ENCODE measurements at regions not wholly inside any gene's neighbourhood (a gene's known extent, or its start where the extent isn't known, plus 50 kb on each side); places are given as distances from the start of the nearest gene placed in this dataset.
"Not testable (repeated sequence)": the region's sequence is repeated elsewhere in the genome, so short reads cannot be mapped to it uniquely, and the experiment has no call there.

DNA sequence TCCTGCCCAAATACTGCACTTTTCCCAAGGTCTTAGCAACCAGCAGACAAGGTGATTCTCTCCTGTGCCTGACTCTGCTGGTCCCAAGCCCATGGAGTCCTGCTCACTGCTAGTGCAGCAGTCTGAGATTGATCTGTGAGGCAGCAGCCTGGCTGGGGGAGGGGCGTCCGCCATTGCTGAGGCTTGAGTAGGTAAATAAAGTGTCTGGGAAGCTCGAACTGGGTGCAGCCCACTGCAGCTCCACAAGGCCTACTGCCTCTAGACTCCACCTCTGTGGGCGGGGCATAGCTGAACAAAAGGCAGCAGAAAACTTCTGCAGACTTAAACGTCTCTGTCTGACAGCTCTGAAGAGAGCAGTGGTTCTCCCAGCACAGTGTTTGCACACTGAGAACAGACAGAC is 258.7 kb downstream of the ABCC12 start:
- not testable (repeated sequence) for DNase-seq

- DNase-seq = no peak
Observed at GRCh38 chr16:47895146-47895545, 260.6 kb downstream of the ABCC12 start.

GRCh38 chr16:47892999-47893398 is 262.8 kb downstream of the ABCC12 start:
- DNase-seq = no peak

DNA sequence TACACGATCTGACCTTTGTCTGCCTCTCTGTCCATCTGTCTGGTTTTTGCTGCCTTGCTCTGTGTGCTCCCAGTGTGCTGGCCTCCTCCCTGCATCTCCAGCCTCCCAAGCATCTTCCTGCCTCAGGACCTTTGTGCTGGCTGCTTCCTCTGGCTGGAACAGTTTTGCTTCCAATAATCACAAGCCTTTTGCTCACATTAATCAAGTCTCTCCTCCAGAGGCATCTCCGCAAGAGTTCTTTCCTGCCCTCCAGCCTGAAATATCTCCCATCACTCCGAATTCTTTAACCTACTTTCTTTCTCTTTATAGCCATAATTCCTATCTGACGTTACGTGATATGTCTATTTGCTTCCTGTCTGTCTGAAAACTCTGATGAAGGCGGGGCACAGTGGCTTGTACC is 267.1 kb downstream of the ABCC12 start:
- DNase-seq = no peak

GRCh38 chr16:47888142-47888541 is 267.7 kb downstream of the ABCC12 start:
- DNase-seq = no peak

GRCh38 chr16:47887496-47887895 is 268.3 kb downstream of the ABCC12 start:
- DNase-seq = no peak

DNA sequence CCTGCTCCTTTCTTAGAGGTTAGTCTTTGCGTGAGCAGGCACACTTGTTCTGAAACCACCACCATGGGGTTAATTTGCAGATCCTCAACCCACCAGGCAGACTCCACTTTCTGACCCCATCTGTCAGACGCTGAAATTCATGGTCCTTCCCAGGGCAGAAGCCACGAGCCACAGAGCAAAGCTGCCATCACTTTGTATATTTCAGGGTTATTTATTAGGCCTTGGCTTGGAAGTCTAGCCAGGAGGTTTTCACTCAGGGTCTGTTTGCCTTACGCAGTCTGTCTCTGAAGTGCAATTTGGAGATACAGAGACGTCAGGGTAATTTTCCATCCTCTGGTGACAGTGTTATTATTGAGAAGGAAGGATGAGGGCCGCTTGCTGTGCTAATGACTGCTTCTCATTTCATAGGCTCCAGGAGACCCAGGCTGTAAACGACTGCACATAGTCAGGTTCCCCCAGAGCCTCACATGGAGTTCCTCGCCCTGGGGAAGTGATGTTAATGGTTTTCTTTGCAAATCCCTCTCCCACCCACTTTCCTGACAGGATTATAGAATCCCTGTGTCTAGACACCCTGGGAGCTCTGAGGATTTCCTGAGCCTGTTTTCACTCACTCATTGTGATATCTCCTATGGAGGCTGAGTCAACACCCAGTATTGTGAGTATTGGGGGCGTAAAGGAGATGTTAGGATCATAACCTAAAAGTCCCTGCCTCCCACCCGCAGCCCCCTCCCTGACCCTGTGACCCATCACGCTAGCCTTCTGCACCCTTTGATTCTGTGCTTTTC is 269.0 kb downstream of the ABCC12 start:
- DNase-seq = no peak

DNA sequence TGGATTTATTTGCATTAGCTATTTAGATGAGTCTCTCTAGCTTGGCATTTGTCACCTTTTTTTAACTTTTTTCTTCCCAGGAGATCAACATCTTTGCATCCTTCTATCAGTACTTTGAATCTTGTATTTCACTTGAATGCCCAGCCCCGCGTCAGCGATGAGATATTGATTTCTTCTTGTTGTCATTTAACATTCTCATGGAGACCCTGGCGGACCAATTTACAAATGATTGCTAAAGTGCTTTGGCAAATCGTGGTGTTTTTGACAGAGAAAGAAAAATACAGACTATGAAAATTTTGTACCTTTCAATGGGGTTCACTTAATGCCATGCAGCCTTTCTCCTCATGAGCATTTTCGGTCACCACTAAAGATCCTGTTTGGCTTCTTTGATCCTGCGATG is 269.7 kb downstream of the ABCC12 start:
- no peak for DNase-seq

GRCh38 chr16:47885489-47885888 is 270.3 kb downstream of the ABCC12 start:
- DNase-seq = no peak

GRCh38 chr16:47884116-47884725 is 271.6 kb downstream of the ABCC12 start:
- DNase-seq = no peak

- no peak for DNase-seq
Observed at GRCh38 chr16:47881574-47881973, 274.2 kb downstream of the ABCC12 start.

DNA sequence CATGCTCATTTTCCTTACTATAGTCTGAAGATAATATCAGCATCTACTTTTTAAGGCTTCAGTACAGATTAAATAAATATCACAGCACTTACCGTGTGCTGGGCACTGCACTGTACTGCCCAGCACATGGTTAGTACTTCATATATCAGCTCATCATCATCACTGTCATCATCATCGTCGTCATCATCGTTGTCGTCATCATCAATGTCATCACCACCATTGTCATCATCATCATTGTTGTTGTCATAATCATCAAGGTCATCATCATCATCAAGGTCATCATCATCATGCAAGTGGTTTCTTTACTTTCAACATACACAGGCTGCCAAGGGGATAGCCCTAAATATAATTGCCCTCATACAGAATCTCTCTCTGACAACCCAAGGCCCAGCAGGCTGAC is 275.1 kb downstream of the ABCC12 start:
- no peak for DNase-seq

DNA sequence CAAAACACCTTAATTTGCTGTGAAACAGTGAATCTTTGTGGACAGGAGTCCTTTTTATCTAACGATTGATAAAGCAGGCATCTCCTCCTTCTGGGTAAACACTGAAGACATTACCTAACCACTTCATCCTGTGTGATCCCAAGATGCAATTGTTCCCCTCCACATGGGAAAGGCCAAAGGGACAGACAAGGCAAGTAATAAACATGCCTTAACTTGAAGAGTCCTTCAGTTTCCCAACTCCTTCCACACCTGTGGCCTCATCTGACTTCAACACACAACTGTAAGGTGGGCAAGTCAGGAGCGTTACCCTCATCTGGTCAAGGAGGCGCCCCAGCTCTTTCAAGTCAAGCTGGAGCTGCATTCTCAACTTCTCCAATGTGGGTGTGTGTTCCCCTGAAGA is 278.6 kb downstream of the ABCC12 start:
- DNase-seq = no peak

DNA sequence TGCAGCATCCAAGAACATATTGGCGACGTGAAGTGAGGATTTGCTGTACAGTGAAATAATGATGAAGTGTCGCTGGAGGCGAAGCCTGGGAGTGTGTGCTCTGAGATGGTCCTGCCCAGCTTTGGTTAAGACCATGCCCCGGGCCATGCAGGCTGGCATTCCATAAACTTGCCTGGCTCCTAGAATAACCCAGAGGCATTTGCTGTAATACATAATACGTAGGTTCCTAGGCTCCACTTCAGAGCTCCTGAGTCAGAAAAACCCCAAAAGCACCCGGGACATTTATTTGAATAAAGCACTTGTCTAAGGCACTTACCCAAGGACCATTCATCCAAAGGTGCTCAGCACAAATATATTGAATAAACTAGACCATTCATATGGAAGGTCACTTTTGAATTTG is 279.3 kb downstream of the ABCC12 start:
- no peak for DNase-seq

DNA sequence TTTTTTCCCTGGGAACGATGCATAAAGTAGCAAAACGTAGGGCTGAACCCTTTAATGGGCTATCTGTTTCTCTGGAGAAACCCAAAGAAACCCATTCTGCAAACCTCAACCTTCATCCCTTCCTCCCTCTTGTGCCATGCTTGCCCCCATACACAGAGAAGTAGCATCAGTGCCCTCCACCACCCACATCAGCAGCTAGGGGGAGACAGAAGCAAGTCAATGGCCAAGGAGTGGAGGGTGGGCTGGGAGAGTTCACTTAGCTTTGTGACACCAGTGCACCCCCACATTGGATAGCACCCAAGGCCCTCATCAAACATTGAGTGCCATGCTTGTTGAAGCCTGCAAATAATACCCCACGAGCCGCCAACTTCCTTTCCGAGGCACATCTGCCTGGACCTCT is 282.4 kb downstream of the ABCC12 start:
- no peak for DNase-seq

DNA sequence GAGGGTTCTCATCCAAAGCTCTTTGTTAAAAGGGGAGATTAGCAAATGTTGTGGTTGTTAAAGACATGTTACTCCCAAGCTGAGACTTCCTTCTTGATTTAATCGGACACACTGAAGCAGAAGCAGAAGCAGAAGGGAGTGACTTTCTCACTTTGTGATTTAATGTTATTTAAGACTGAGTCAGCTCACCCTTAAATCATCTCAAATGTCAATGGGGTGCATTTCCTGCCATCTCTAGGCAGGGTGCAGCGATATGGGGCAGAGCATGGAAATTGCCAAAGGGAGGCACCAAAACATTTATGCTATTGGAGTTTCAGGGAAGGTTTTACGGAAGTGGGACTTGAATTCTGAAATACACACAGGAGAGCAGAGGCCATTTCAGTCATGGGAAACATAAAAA is 283.6 kb downstream of the ABCC12 start:
- DNase-seq = no peak

GRCh38 chr16:47866423-47866822 is 289.4 kb downstream of the ABCC12 start:
- DNase-seq = no peak

DNA sequence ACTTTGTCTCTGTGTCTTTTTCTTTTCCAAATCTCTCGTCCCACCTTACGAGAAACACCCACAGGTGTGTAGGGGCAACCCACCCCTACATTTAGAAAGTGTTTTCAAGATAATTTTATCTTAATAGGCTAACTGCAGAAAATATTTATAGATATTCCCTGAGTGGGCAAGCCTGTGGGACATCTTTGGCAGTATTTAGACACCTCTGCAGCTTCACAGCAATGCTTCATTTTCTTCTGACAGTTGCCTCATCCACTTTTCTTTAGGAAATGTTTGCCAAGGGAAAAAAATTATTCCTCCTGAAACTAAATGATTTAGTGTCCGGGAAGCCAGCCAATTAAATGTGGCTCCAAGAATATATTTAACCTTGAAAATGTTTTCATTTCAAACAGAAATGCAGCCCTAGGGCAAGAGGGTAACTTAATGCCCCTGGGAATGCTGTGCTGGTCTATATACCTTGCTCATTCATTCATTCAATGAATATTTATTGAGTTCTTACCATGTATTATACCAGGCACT is 290.4 kb downstream of the ABCC12 start:
- no peak for DNase-seq

- not testable (repeated sequence) for DNase-seq
Observed at GRCh38 chr16:47864262-47864661, 291.5 kb downstream of the ABCC12 start.

DNA sequence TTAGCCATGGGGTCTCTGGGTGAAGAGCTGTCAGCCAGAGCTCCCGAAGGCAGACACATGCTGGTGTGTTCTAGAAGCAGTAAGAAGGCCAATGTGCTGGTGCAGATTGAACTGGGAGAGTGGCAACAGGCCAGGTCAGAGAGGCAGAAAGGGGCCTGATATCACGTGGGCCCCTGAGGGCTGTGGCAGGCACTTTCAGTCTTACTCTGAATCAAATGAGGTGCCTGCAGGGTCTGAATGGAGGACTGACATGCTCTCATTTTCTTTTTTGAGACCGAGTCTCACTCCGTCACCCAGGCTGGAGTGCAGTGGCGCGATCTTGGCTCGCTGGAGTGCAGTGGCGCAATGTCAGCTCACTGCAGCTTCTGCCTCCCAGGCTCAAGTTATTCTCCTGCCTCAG is 293.8 kb downstream of the ABCC12 start:
- no peak for DNase-seq

DNA sequence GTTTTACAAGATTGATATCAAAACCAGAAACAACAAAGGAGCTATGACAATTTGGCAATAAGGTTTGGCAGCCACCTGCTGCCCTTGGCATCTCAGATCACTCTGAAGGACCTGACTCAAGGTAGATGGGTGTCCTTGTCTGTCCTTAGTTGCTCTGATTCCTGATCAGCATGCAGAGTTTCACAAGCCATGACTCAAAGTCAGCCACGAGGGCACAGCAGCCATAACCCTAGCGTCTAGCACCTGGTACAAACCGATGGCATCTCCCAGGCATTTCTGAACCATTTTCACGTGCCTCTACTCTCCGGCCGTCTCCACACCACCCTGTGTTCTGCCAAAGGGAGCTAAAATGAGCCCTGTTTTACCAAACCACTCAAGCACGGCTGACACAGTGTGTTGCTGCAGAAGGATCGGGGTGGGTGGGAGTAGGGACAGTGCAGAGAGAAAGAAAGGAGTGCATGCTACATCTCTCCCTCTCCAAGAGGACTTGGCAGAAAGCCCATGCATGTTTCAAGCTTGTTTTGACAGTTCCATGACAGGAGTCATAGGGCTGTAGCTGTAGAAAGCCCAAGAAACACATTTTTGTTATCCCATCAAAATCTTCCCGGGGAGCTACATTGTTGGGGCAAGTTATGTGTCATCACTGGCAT is 297.3 kb downstream of the ABCC12 start:
- DNase-seq = no peak

DNA sequence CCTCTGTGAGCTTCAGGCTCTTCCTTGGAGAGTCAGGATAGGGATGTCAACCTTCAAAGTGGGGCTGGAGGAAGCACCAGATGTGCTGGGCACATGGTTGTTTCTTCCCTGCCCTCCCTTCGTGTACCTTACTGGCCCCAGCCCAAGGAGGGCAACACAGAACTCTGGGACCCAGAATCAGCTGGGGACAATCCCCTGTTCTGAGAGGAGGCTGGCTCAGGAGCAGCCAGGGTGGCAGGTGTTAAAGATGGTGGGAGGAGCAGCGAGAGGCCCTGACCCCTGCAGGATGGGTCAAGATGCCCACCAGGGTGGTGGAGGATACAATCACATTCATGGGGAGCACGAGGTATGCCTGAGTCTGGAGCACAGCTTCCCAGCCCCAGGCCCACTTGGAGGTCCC is 300.4 kb downstream of the ABCC12 start:
- no peak for DNase-seq

- no peak for DNase-seq
Observed at GRCh38 chr16:47854737-47855136, 301.1 kb downstream of the ABCC12 start.

DNA sequence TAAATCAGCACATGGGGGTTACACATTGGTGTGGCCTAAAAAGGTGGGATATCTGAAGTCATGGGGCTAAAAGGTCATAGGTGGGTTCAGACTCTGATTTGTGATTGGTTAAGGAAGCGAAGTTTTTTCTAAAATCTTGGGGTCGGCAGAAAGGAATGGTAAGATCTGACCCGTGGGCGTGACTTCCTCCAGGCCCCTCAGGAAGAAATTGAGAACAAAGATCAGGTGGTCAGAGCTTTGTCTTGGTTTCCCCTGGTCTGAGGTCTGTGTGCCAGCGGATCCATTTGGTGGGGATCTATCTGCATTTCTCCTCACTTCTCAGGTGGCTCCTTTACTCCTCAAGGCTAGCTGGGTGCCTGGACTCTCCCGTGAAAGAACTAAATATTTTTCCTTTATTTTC is 302.8 kb downstream of the ABCC12 start:
- no peak for DNase-seq

Data from inflammatory macrophage treated with lipopolysaccharide for 4 hours (primary cell).